ENCODE measurements at regions not wholly inside any gene's neighbourhood (a gene's known extent, or its start where the extent isn't known, plus 50 kb on each side); places are given as distances from the start of the nearest gene placed in this dataset.

GRCh38 chr4:56215141-56215783 is 172.0 kb downstream of the AASDH start:
- no peak for TF ChIP-seq CTCF (IDR thresholded peaks at IDR 0.05; ENCODE audit: low read depth, low read length)
- no peak for TF ChIP-seq POLR2A (IDR thresholded peaks at IDR 0.05; ENCODE audit: extremely low read depth, insufficient read length)
